Keratinocyte (primary cell): ENCODE measurements at regions not wholly inside any gene's neighbourhood (a gene's known extent, or its start where the extent isn't known, plus 50 kb on each side); places are given as distances from the start of the nearest gene placed in this dataset.

Experiments
- DNase-seq: peaks from one replicate; pipeline ENCODE4 v3.0.0-alpha.2; 2011; ENCODE audit warnings: low read depth, missing footprints, low spot score
- FAIRE-seq: peaks from 2 replicates; lab custom pipeline; 2011; peaks lifted over from hg19 to GRCh38; lab: Jason Lieb, UNC
- H2AFZ ChIP-seq: 2 replicates; pipeline ENCODE4 v1.6.0; 2012; ENCODE audit warnings: low read length, control low read depth, inconsistent platforms; ENCODE audit not compliant: control insufficient read depth
- H3K27ac ChIP-seq: 2 replicates; pipeline ENCODE4 v1.5.1; 2011; ENCODE audit warnings: low read length; ENCODE audit not compliant: control insufficient read depth, insufficient read depth
- H3K27me3 ChIP-seq: 3 replicates; pipeline ENCODE4 v1.6.0; 2011; ENCODE audit warnings: low read length; ENCODE audit not compliant: control insufficient read depth, insufficient read depth; ENCODE audit errors: extremely low read depth
- H3K36me3 ChIP-seq, 2 experiments: 2 replicates in 1 of 2; 3 replicates in 1 of 2; pipeline ENCODE4 v1.5.1; 2011; ENCODE audit warnings: low read length in 2 of 2, mild to moderate bottlenecking in 1 of 2; ENCODE audit not compliant: control insufficient read depth in 2 of 2, insufficient read depth in 2 of 2; ENCODE audit errors: extremely low read depth in 1 of 2
- H3K4me1 ChIP-seq: 3 replicates; pipeline ENCODE4 v1.5.1; 2011; ENCODE audit warnings: low read length; ENCODE audit not compliant: control insufficient read depth, insufficient read depth; ENCODE audit errors: extremely low read depth
- H3K4me2 ChIP-seq: 3 replicates; pipeline ENCODE4 v1.6.0; 2011; ENCODE audit warnings: low read depth, low read length; ENCODE audit not compliant: control insufficient read depth, insufficient read depth; ENCODE audit errors: extremely low read depth
- H3K4me3 ChIP-seq, 3 experiments: fragments of 200-600 bp in 1 of 3; sonication (generic) in 1 of 3; 2 replicates in 2 of 3; 3 replicates in 1 of 3; pipeline ENCODE4 v1.5.1; 2011 to 2016; ENCODE audit warnings: low read length in 3 of 3, mild to moderate bottlenecking in 3 of 3, control low read depth in 2 of 3, inconsistent platforms in 1 of 3, low read depth in 1 of 3, mixed read lengths in 1 of 3, mixed run types in 1 of 3, moderate library complexity in 1 of 3; ENCODE audit not compliant: control insufficient read depth in 2 of 3, insufficient read depth in 2 of 3; ENCODE audit errors: extremely low read depth in 1 of 3
- H3K79me2 ChIP-seq: 2 replicates; pipeline ENCODE4 v1.6.0; 2012; ENCODE audit warnings: low read length; ENCODE audit not compliant: control insufficient read depth, insufficient read depth
- H3K9ac ChIP-seq: 3 replicates; pipeline ENCODE4 v1.6.0; 2011; ENCODE audit warnings: low read length; ENCODE audit not compliant: control insufficient read depth, insufficient read depth; ENCODE audit errors: extremely low read depth
- H3K9me1 ChIP-seq: 3 replicates; pipeline ENCODE4 v1.6.0; 2011; ENCODE audit warnings: low read length; ENCODE audit not compliant: control insufficient read depth, insufficient read depth; ENCODE audit errors: extremely low read depth
- H3K9me3 ChIP-seq: 2 replicates; pipeline ENCODE4 v1.5.1; 2012; ENCODE audit warnings: low read depth, low read length; ENCODE audit not compliant: control insufficient read depth
- H4K20me1 ChIP-seq: 3 replicates; pipeline ENCODE4 v1.6.0; 2011; ENCODE audit warnings: low read length; ENCODE audit not compliant: control insufficient read depth, insufficient read depth; ENCODE audit errors: extremely low read depth
- CTCF ChIP-seq, 3 experiments: IDR thresholded peaks in 1 of 3; conservative IDR thresholded peaks in 1 of 3; optimal IDR thresholded peaks in 1 of 3; 2 replicates in 2 of 3; 3 replicates in 1 of 3; pipeline versions ENCODE3 to v1.5.1; 2011; ENCODE audit warnings: low read length in 3 of 3, mild to moderate bottlenecking in 3 of 3, moderate library complexity in 2 of 3, control low read depth in 1 of 3, inconsistent platforms in 1 of 3; ENCODE audit not compliant: insufficient read depth in 2 of 3; ENCODE audit errors: extremely low read depth in 1 of 3
- EZH2 ChIP-seq: IDR thresholded peaks from one replicate; pipeline ENCODE4 v1.6.1; 2012; ENCODE audit warnings: inconsistent platforms, mild to moderate bottlenecking, low read length, moderate library complexity
- dilution Hi-C: fragments of 300-500 bp; cut with MboI; formaldehyde crosslinking; loops from one replicate; pipeline ENCODE4 v1.7.0; 2020; ENCODE audit warnings: low sequenced_read_pairs; ENCODE audit not compliant: extremely low pct_ligation_motif_present

GRCh38 chr10:6996431-6996830 lies 414.4 kb downstream of the SFMBT2 start:
- Histone ChIP-seq H3K4me2 (no peak overlapping the region), H3K79me2 (no peaks in the 10 kb centered on the region), H3K9me1 (no peaks in the 10 kb centered on the region), H3K9ac (no peak overlapping the region), H2AFZ (no peak overlapping the region), H3K27me3 (peaks cover 4% of the 10 kb centered on the region), H3K27ac (no peak overlapping the region), H3K4me3 (no peak overlapping the region), H3K9me3 (no peaks in the 10 kb centered on the region), H4K20me1 (no peaks in the 10 kb centered on the region), H3K4me1 (no peaks in the 10 kb centered on the region), H3K36me3 (no peaks in the 10 kb centered on the region)
- FAIRE-seq (no peak), DNase-seq (no peak)
- TF ChIP-seq EZH2 (no peak), CTCF (optimal IDR thresholded peaks at IDR 0.05 in 1 of 3, IDR thresholded peaks at IDR 0.05 in 1 of 3, conservative IDR thresholded peaks at IDR 0.05 in 1 of 3; ENCODE audit: extremely low read depth in 1 of 3, insufficient read depth in 2 of 3, low read length in 3 of 3) (no peak)
- dilution Hi-C loops, result no loop called here

GRCh38 chr10:6995831-6996230 lies 415.0 kb downstream of the SFMBT2 start:
- H3K9me3 ChIP-seq, result no peaks in the 10 kb centered on the region
- no peaks in the 10 kb centered on the region for H3K36me3 ChIP-seq
- H3K4me1 ChIP-seq, result no peaks in the 10 kb centered on the region
- DNase-seq, result no peak
- H3K4me3 ChIP-seq, result no peak overlapping the region
- H4K20me1 ChIP-seq, result no peaks in the 10 kb centered on the region
- no peak for TF ChIP-seq EZH2
- TF ChIP-seq CTCF (optimal IDR thresholded peaks at IDR 0.05 in 1 of 3, IDR thresholded peaks at IDR 0.05 in 1 of 3, conservative IDR thresholded peaks at IDR 0.05 in 1 of 3; ENCODE audit: extremely low read depth in 1 of 3, insufficient read depth in 2 of 3, low read length in 3 of 3), result no peak
- H3K27me3 ChIP-seq, result peaks cover 4% of the 10 kb centered on the region
- dilution Hi-C loops, result no loop called here
- no peaks in the 10 kb centered on the region for H3K9me1 ChIP-seq
- no peak overlapping the region for H3K27ac ChIP-seq
- no peak overlapping the region for H3K4me2 ChIP-seq
- H2AFZ ChIP-seq, result no peak overlapping the region
- H3K9ac ChIP-seq, result no peak overlapping the region
- no peak for FAIRE-seq
- H3K79me2 ChIP-seq, result no peaks in the 10 kb centered on the region
